ENCODE measurements at regions not wholly inside any gene's neighbourhood (a gene's known extent, or its start where the extent isn't known, plus 50 kb on each side); places are given as distances from the start of the nearest gene placed in this dataset.
"Not testable (repeated sequence)": the region's sequence is repeated elsewhere in the genome, so short reads cannot be mapped to it uniquely, and the experiment has no call there.

- no peak overlapping the region for H3K4me3 ChIP-seq (ENCODE audit: low read length)
- no peak for TF ChIP-seq CTCF (conservative IDR thresholded peaks at IDR 0.05; ENCODE audit: low read length)
- no peak for DNase-seq (ENCODE audit: low read depth)
Measured at GRCh38 chr17:22268912-22269220, 576.5 kb downstream of the KCNJ18 start.

- DNase-seq (ENCODE audit: low read depth): no peak
- no peak for TF ChIP-seq CTCF (conservative IDR thresholded peaks at IDR 0.05; ENCODE audit: low read length)
Measured at GRCh38 chr17:22270381-22270780, 578.1 kb downstream of the KCNJ18 start.

GRCh38 chr17:22270809-22271208, 578.5 kb downstream of the KCNJ18 start:
- not testable (repeated sequence) for DNase-seq (ENCODE audit: low read depth); H3K4me3 ChIP-seq (ENCODE audit: low read length)

More at GRCh38 chr17:22270381-22270780, 578.1 kb downstream of the KCNJ18 start:
- no peak overlapping the region for H3K4me3 ChIP-seq (ENCODE audit: low read length)

GRCh38 chr17:22272363-22273146, 580.2 kb downstream of the KCNJ18 start:
- TF ChIP-seq CTCF (conservative IDR thresholded peaks at IDR 0.05; ENCODE audit: low read length): no peak
- no peak overlapping the region for H3K4me3 ChIP-seq (ENCODE audit: low read length)
- no peak for DNase-seq (ENCODE audit: low read depth)

GRCh38 chr17:22273308-22273707, 581.0 kb downstream of the KCNJ18 start:
- H3K4me3 ChIP-seq (ENCODE audit: low read length): no peak overlapping the region
- no peak for TF ChIP-seq CTCF (conservative IDR thresholded peaks at IDR 0.05; ENCODE audit: low read length)
- DNase-seq (ENCODE audit: low read depth): no peak

- no peak for DNase-seq (ENCODE audit: low read depth)
- TF ChIP-seq CTCF (conservative IDR thresholded peaks at IDR 0.05; ENCODE audit: low read length): no peak
- no peak overlapping the region for H3K4me3 ChIP-seq (ENCODE audit: low read length)
Measured at GRCh38 chr17:22277595-22277994, 585.3 kb downstream of the KCNJ18 start.

- no peak for TF ChIP-seq CTCF (conservative IDR thresholded peaks at IDR 0.05; ENCODE audit: low read length)
- DNase-seq (ENCODE audit: low read depth): no peak
- H3K4me3 ChIP-seq (ENCODE audit: low read length): no peak overlapping the region
Measured at GRCh38 chr17:22278302-22279275, 586.3 kb downstream of the KCNJ18 start.
